IMR-90 (cell line): ENCODE measurements at regions not wholly inside any gene's neighbourhood (a gene's known extent, or its start where the extent isn't known, plus 50 kb on each side); places are given as distances from the start of the nearest gene placed in this dataset.

ENCODE experiments used
- ATAC-seq: fragments of 200-7000 bp; cut with Tn5 transposase; 2 replicates; pipeline ENCODE4 v1.9.1; 2020; ENCODE audit warnings: low read depth, mild to moderate bottlenecking, moderate library complexity
- BruUV-seq: library from RNA; stranded (reverse); fragments of 400-500 nt; replicated peaks from 2 replicates; lab custom pipeline; 2021; lab: Mats Ljungman, UMichigan
- CTCF ChIA-PET: fragments of 300-600 bp; formaldehyde crosslinking; extraction: SDS; loops from one replicate; lab custom pipeline; 2021; ENCODE audit warnings: antibody characterized with exemption; lab: Yijun Ruan, JAX
- POLR2A ChIA-PET: fragments of 300-600 bp; sonication (Branson Sonifier 250); formaldehyde crosslinking; loops from one replicate; lab custom pipeline; 2022; ENCODE audit warnings: antibody characterized with exemption; ENCODE audit not compliant: unreplicated experiment; lab: Charles Lee
- DNase-seq: peaks from one replicate; pipeline ENCODE4 v3.0.0; 2013
- H2AFZ ChIP-seq: replicated peaks from 2 replicates; pipeline ENCODE3; 2013; ENCODE audit warnings: low read length, mild to moderate bottlenecking; ENCODE audit not compliant: poor library complexity
- H2AK5ac ChIP-seq: 2 replicates; pipeline ENCODE4 v1.6.1; 2013; ENCODE audit warnings: low read depth, low read length, inconsistent platforms
- H2AK9ac ChIP-seq: replicated peaks from 2 replicates; pipeline ENCODE3; 2013; ENCODE audit warnings: mild to moderate bottlenecking, low read depth, low read length, moderate library complexity; ENCODE audit not compliant: poor library complexity
- H2BK120ac ChIP-seq: 2 replicates; pipeline ENCODE4 v1.6.1; 2013; ENCODE audit warnings: low read depth, low read length, inconsistent platforms
- H2BK15ac ChIP-seq: 3 replicates; pipeline ENCODE4 v1.6.1; 2013; ENCODE audit warnings: low read depth, low read length, inconsistent platforms
- H2BK20ac ChIP-seq: 2 replicates; pipeline ENCODE4 v1.6.1; 2013; ENCODE audit warnings: low read depth, mild to moderate bottlenecking, inconsistent platforms, low read length, moderate library complexity
- H2BK5ac ChIP-seq: 2 replicates; pipeline ENCODE4 v1.6.1; 2013; ENCODE audit warnings: mild to moderate bottlenecking, low read depth, low read length, inconsistent platforms; ENCODE audit not compliant: poor library complexity, severe bottlenecking
- H3K14ac ChIP-seq: replicated peaks from 2 replicates; pipeline ENCODE4 v1.6.1; 2013; ENCODE audit warnings: low read depth, low read length, inconsistent platforms
- H3K18ac ChIP-seq: 2 replicates; pipeline ENCODE4 v1.6.1; 2013; ENCODE audit warnings: low read depth, low read length, control low read depth
- H3K23ac ChIP-seq: 2 replicates; pipeline ENCODE4 v1.6.1; 2013; ENCODE audit warnings: low read depth, low read length, inconsistent platforms
- H3K27ac ChIP-seq: 2 replicates; pipeline ENCODE4 v1.5.1; 2013; ENCODE audit warnings: mild to moderate bottlenecking, control low read depth, low read length; ENCODE audit not compliant: insufficient read depth
- H3K27me3 ChIP-seq: 2 replicates; pipeline ENCODE4 v1.6.1; 2013; ENCODE audit warnings: low read length; ENCODE audit not compliant: control insufficient read depth, insufficient read depth
- H3K36me3 ChIP-seq: 2 replicates; pipeline ENCODE4 v1.6.1; 2013; ENCODE audit warnings: low read length, mixed read lengths; ENCODE audit not compliant: control insufficient read depth, insufficient read depth
- H3K4ac ChIP-seq: 2 replicates; pipeline ENCODE4 v1.6.1; 2013; ENCODE audit warnings: low read depth, low read length, inconsistent platforms
- H3K4me1 ChIP-seq: 2 replicates; pipeline ENCODE4 v1.6.1; 2013; ENCODE audit warnings: low read length, mixed read lengths; ENCODE audit not compliant: control insufficient read depth, insufficient read depth
- H3K4me2 ChIP-seq: 2 replicates; pipeline ENCODE4 v1.6.1; 2013; ENCODE audit warnings: low read depth, mild to moderate bottlenecking, control low read depth, low read length, moderate library complexity
- H3K4me3 ChIP-seq: 2 replicates; pipeline ENCODE4 v1.5.1; 2013; ENCODE audit warnings: low read depth, mild to moderate bottlenecking, control low read depth, low read length, moderate library complexity; ENCODE audit not compliant: insufficient read depth
- H3K56ac ChIP-seq: 2 replicates; pipeline ENCODE4 v1.6.1; 2013; ENCODE audit warnings: low read length, inconsistent platforms; ENCODE audit not compliant: insufficient read depth; ENCODE audit errors: extremely low read depth
- H3K79me1 ChIP-seq, 2 experiments: 2 replicates each; pipeline ENCODE4 v1.6.1; 2013; ENCODE audit warnings: low read length in 2 of 2, inconsistent platforms in 1 of 2, low read depth in 1 of 2
- H3K9ac ChIP-seq: 2 replicates; pipeline ENCODE4 v1.6.1; 2013; ENCODE audit warnings: low read depth, low read length, control low read depth
- H3K9me1 ChIP-seq: 2 replicates; pipeline ENCODE4 v1.6.1; 2013; ENCODE audit warnings: low read length, inconsistent platforms; ENCODE audit not compliant: insufficient read depth
- H3K9me3 ChIP-seq: 2 replicates; pipeline ENCODE4 v1.6.1; 2013; ENCODE audit warnings: low read length; ENCODE audit not compliant: control insufficient read depth, insufficient read depth
- H4K20me1 ChIP-seq: 2 replicates; pipeline ENCODE4 v1.6.1; 2013; ENCODE audit warnings: low read length, inconsistent platforms; ENCODE audit not compliant: insufficient read depth
- H4K5ac ChIP-seq: 2 replicates; pipeline ENCODE4 v1.6.1; 2013; ENCODE audit warnings: mild to moderate bottlenecking, low read depth, low read length, control low read depth
- H4K8ac ChIP-seq, 2 experiments: 2 replicates each; pipeline ENCODE4 v1.6.1; 2013; ENCODE audit warnings: low read depth in 2 of 2, low read length in 2 of 2, control low read depth in 1 of 2, inconsistent platforms in 1 of 2
- H4K91ac ChIP-seq: 2 replicates; pipeline ENCODE4 v1.6.1; 2013; ENCODE audit warnings: low read depth, low read length, inconsistent platforms; ENCODE audit not compliant: insufficient read depth
- CEBPB ChIP-seq: IDR thresholded peaks from 2 replicates; pipeline ENCODE4 v1.6.1; 2012; ENCODE audit warnings: low read depth, low read length, improper control_type of control experiment
- CHD1 ChIP-seq: IDR thresholded peaks from 2 replicates; pipeline ENCODE4 v1.6.1; 2012; ENCODE audit warnings: low read depth, low read length, improper control_type of control experiment
- FOS ChIP-seq: fragments of 150-350 bp; IDR thresholded peaks from 2 replicates; pipeline ENCODE4 v1.6.1; 2016; ENCODE audit warnings: low read depth, low read length
- RFX5 ChIP-seq: IDR thresholded peaks from 2 replicates; pipeline ENCODE4 v1.8.0; 2012; ENCODE audit warnings: low read depth, mild to moderate bottlenecking, low read length, moderate library complexity
- USF2 ChIP-seq: fragments of 150-350 bp; IDR thresholded peaks from 2 replicates; pipeline ENCODE4 v1.6.1; 2017; ENCODE audit warnings: mild to moderate bottlenecking, antibody characterized with exemption, low read length, low read depth
- WGBS, 2 experiments: methylation state at CpG; one replicate each; pipeline versions ENCODE4 v1.1.5 to v1.1.7; 2013; ENCODE audit warnings: missing lambda C conversion rate in 2 of 2; ENCODE audit not compliant: insufficient read length in 1 of 2; ENCODE audit errors: extremely low coverage in 2 of 2; 5-methylcytosine and 5-hydroxymethylcytosine counted together
- dilution Hi-C: fragments of 300-500 bp; cut with HindIII; formaldehyde crosslinking; loops from one replicate; pipeline ENCODE4 v1.14.3; 2018; ENCODE audit warnings: low sequenced_read_pairs; ENCODE audit not compliant: unreplicated experiment
- in situ Hi-C: fragments of 300-500 bp; cut with MboI; formaldehyde crosslinking; loops from 3 replicates; pipeline ENCODE4 v1.14.3; 2019; ENCODE audit warnings: low sequenced_read_pairs, inconsistent platforms, mixed read lengths
- intact Hi-C: fragments of 100-400 bp; cut with micrococcal nuclease; formaldehyde crosslinking; loops from 2 replicates; pipeline ENCODE4 v1.10.0; 2022

- no peak overlapping the region for H2BK120ac ChIP-seq
- H4K20me1 ChIP-seq = no peaks in the 10 kb centered on the region
- no peak overlapping the region for H2BK5ac ChIP-seq
- H2AK5ac ChIP-seq = no peak overlapping the region
- H3K23ac ChIP-seq = no peak overlapping the region
- ATAC-seq = no peak
- H3K27ac ChIP-seq = no peak overlapping the region
- no peak overlapping the region for H3K18ac ChIP-seq
- ChIA-PET POLR2A (no interaction called here), CTCF (no interaction called here)
- H2BK15ac ChIP-seq = no peak overlapping the region
- TF ChIP-seq CEBPB (no peak), USF2 (no peak), RFX5 (no peak), CHD1 (no peak), FOS (no peak)
- no CpG with 5 or more reads among the region's 6 CpGs for WGBS, 2 experiments
- no peak overlapping the region for H2AK9ac ChIP-seq
- H3K14ac ChIP-seq = no peak overlapping the region
- in situ Hi-C loops (no loop called here), dilution Hi-C loops (no loop called here), intact Hi-C loops (no loop called here)
- H3K4me1 ChIP-seq = no peaks in the 10 kb centered on the region
- BruUV-seq = no TSS peak
- no peak overlapping the region for H2BK20ac ChIP-seq
- H3K4me3 ChIP-seq = no peak overlapping the region
- H4K8ac ChIP-seq = no peak overlapping the region
- H4K91ac ChIP-seq = no peak overlapping the region
- DNase-seq = no peak
- no peak overlapping the region for H3K4me2 ChIP-seq
- no peaks in the 10 kb centered on the region for H3K9me1 ChIP-seq
- no peaks in the 10 kb centered on the region for H3K36me3 ChIP-seq
- H4K5ac ChIP-seq = no peak overlapping the region
- H3K9me3 ChIP-seq = peaks cover 2% of the 10 kb centered on the region; the same call in 1 of the 2 replicates
- H2AFZ ChIP-seq = no peak overlapping the region
- no peaks in the 10 kb centered on the region for H3K27me3 ChIP-seq
- no peak overlapping the region for H3K9ac ChIP-seq
- no peak overlapping the region for H3K4ac ChIP-seq
- no peaks in the 10 kb centered on the region for H3K79me1 ChIP-seq
- no peak overlapping the region for H3K56ac ChIP-seq
These were observed 488.1 kb upstream of the PRMT6 start for GRCh38 chr1:106568201-106568974.
